Type B pancreatic cell (in vitro differentiated cells): ENCODE measurements at regions not wholly inside any gene's neighbourhood (a gene's known extent, or its start where the extent isn't known, plus 50 kb on each side); places are given as distances from the start of the nearest gene placed in this dataset.

Experiments used
- DNase-seq: peaks from one replicate; pipeline ENCODE4 v3.0.0; 2021; ENCODE audit warnings: mixed read lengths; ENCODE audit not compliant: unreplicated experiment; ENCODE audit errors: extremely low spot score
- H3K27ac Mint-ChIP-seq: 2 replicates; pipeline ENCODE4 v1.8.0; 2021; ENCODE audit warnings: mild to moderate bottlenecking, mixed read lengths
- H3K27me3 Mint-ChIP-seq: 2 replicates; pipeline ENCODE4 v1.8.0; 2021; ENCODE audit warnings: mixed read lengths
- H3K36me3 Mint-ChIP-seq: 2 replicates; pipeline ENCODE4 v1.8.0; 2021; ENCODE audit warnings: mixed read lengths
- H3K4me1 Mint-ChIP-seq: one replicate; pipeline ENCODE4 v1.8.0; 2021; ENCODE audit warnings: mixed read lengths; ENCODE audit not compliant: unreplicated experiment
- H3K4me3 Mint-ChIP-seq: 2 replicates; pipeline ENCODE4 v1.8.0; 2021; ENCODE audit warnings: mild to moderate bottlenecking, mixed read lengths
- H3K9me3 Mint-ChIP-seq: 2 replicates; pipeline ENCODE4 v1.8.0; 2021; ENCODE audit warnings: mixed read lengths
- TF ChIP-seq, protein P1 (sequence below): fragments of 200-600 bp; sonication (generic); conservative IDR thresholded peaks from 2 replicates; pipeline ENCODE4 v1.5.0; 2021; ENCODE audit warnings: antibody characterized with exemption, mild to moderate bottlenecking

DNA sequence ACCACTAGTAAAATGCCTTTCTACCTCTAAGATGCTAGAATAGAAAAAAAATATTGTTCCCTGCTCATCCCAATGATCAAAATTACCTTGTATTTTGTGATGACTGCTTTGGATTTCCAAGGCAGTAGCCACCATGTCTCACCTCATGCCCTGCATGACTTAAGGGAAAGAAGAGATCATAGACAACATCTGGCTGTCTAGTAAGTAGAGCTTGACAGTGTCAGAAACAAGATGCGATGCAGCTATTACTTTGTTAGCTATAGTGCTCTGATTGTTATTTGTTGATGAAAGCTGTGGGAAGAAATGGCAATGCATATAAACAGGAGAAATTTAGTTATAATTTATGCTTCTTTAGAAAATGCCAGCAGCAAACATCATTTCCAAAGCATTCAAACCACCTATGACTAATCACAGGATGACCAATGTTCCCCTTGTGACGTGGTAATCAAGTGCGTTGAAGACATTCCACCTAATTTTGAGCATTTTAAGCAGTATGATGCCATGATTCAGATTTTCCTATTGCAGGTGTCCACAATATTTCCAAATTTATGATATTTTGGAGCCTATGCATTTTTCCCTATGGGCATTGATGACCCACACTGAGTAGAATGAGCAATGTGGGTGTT, 308.3 kb downstream of the KCNRG start:
- Mint-ChIP-seq H3K36me3 (no peaks in the 10 kb centered on the region), H3K27me3 (no peaks in the 10 kb centered on the region), H3K4me3 (no peak overlapping the region), H3K9me3 (no peaks in the 10 kb centered on the region), H3K4me1 (peaks cover 21% of the 10 kb centered on the region), H3K27ac (no peak overlapping the region)
- TF ChIP-seq, protein P1, sequence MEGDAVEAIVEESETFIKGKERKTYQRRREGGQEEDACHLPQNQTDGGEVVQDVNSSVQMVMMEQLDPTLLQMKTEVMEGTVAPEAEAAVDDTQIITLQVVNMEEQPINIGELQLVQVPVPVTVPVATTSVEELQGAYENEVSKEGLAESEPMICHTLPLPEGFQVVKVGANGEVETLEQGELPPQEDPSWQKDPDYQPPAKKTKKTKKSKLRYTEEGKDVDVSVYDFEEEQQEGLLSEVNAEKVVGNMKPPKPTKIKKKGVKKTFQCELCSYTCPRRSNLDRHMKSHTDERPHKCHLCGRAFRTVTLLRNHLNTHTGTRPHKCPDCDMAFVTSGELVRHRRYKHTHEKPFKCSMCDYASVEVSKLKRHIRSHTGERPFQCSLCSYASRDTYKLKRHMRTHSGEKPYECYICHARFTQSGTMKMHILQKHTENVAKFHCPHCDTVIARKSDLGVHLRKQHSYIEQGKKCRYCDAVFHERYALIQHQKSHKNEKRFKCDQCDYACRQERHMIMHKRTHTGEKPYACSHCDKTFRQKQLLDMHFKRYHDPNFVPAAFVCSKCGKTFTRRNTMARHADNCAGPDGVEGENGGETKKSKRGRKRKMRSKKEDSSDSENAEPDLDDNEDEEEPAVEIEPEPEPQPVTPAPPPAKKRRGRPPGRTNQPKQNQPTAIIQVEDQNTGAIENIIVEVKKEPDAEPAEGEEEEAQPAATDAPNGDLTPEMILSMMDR, result no peak
- DNase-seq, result no peak

DNA sequence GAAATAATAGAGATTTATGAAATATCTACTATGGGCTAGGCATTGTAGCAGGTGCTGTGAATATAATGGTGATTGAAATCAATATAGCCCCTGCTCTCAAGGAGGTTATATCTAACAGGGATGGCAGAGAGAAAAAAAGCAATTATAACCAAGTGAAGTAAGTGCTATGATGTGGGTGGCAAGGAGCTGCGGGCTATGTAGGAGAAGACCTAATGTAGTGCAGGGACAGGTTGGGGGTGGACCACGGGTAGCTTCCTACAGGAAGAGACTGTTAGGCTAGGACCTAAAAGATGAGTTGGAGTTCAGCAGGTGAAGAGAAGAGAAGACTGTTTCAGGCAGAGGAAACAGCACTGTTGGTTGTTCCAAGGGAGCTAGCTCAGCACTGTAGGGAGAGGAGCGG, 311.0 kb downstream of the KCNRG start:
- Mint-ChIP-seq H3K4me1 (peaks cover 9% of the 10 kb centered on the region), H3K4me3 (no peak overlapping the region), H3K27me3 (no peaks in the 10 kb centered on the region), H3K27ac (no peak overlapping the region), H3K36me3 (no peaks in the 10 kb centered on the region), H3K9me3 (no peaks in the 10 kb centered on the region)
- DNase-seq, result no peak
- TF ChIP-seq, protein P1, result no peak

DNA sequence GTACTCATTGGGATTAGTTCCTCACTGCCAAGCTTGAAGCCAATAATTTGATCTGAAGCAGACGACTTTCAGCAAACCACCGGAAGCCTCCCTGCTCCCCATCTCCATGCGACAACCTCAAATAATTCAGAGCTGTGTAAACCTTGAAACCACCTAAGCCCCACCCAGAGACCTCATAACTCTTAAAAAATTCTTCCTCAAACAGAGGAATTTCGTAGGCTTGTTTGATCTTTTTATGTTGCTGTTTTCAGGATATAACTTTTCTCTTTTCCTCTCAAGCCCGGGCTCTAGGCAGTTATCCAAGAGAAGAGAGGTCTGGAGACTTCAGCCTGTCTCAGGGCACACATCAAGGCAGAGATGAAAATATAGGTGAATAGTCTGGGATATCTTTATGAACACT, 311.6 kb downstream of the KCNRG start:
- Mint-ChIP-seq H3K27me3 (no peaks in the 10 kb centered on the region), H3K4me1 (peaks cover 9% of the 10 kb centered on the region), H3K27ac (no peak overlapping the region), H3K4me3 (no peak overlapping the region), H3K9me3 (no peaks in the 10 kb centered on the region), H3K36me3 (no peaks in the 10 kb centered on the region)
- TF ChIP-seq, protein P1, result no peak
- DNase-seq, result no peak

DNA sequence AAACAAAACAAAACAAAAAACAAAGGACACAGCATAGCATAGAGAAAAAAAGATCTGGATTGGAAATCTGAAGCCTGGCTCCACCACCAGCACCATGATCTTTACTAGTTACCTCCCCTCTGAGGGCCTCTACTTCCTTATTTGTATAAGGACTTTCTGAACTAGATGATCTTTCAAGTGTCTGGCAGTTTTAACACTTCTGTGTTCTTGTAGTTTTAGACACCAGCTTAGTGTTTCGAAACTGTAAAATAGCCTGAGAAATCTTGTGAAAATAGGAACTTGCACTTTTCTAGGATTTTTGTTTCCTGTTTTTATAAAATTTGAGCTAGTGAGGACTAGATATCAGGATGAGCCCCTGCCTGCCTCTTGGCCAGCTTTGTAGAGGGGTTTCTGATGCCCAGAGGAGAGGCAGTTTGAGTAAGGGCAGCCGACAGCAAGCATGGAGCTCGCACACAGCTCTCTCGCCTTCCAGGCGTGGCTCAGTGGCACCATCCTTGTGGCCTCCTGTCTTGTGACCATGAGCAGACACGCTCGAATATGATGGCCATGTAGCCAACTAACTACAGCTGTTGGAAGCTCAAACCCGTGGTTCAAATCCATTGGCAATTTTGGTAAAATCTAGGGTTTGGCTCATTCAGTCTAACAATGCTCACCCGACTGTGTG, 319.0 kb downstream of the KCNRG start:
- H3K27ac Mint-ChIP-seq, result peak overlapping the region; percentile 12
- TF ChIP-seq, protein P1, result no peak
- no peak overlapping the region for H3K4me3 Mint-ChIP-seq
- no peak for DNase-seq
- H3K36me3 Mint-ChIP-seq, result no peaks in the 10 kb centered on the region
- H3K27me3 Mint-ChIP-seq, result no peaks in the 10 kb centered on the region
- peaks cover 5% of the 10 kb centered on the region for H3K9me3 Mint-ChIP-seq
- peaks cover 13% of the 10 kb centered on the region for H3K4me1 Mint-ChIP-seq

DNA sequence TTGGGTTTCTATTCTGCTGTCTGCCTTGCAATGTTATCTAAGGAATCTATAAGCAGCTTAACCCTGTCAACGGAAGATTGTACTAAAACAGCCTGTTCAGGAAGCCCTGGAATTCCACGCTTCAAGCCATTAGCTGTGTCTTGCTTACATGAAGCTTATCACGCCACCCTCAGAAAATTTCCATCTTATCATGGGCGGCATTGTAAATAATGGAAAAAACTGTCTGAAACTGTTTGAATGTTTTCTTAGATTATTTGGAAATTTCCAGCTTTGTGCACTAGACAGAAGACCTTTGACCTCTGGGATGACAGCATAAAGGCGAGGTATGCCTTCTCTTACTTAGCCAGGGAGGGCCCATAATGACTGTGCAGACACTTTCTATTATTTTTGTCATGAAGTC, 319.7 kb downstream of the KCNRG start:
- Mint-ChIP-seq H3K9me3 (peaks cover 5% of the 10 kb centered on the region), H3K36me3 (no peaks in the 10 kb centered on the region), H3K4me1 (peaks cover 16% of the 10 kb centered on the region), H3K27me3 (no peaks in the 10 kb centered on the region), H3K4me3 (no peak overlapping the region), H3K27ac (peak overlapping the region; percentile 12)
- DNase-seq, result no peak
- TF ChIP-seq, protein P1, result no peak
